T-helper 22 cell (primary cell): ENCODE measurements at regions not wholly inside any gene's neighbourhood (a gene's known extent, or its start where the extent isn't known, plus 50 kb on each side); places are given as distances from the start of the nearest gene placed in this dataset.

Experiments used
- DNase-seq: peaks from one replicate; pipeline ENCODE4 v3.0.0-alpha.2; 2020; ENCODE audit warnings: low read depth

- DNase-seq: no peak
Measured at GRCh38 chr5:157914151-157914788, 55.3 kb upstream of the CLINT1 start.

- no peak for DNase-seq
Measured at GRCh38 chr5:157913575-157913974, 54.6 kb upstream of the CLINT1 start.

GRCh38 chr5:157912621-157913325 lies 53.8 kb upstream of the CLINT1 start:
- no peak for DNase-seq

GRCh38 chr5:157911568-157911967 lies 52.6 kb upstream of the CLINT1 start:
- DNase-seq: no peak
